Heart left ventricle (tissue), 16 donors: ENCODE measurements at regions not wholly inside any gene's neighbourhood (a gene's known extent, or its start where the extent isn't known, plus 50 kb on each side); places are given as distances from the start of the nearest gene placed in this dataset.
A peak's percentile ranks its signal among the peaks of the same experiment; 100 is the strongest.

Experiments used
- ATAC-seq, 4 donors: fragments of 200-7000 bp; cut with Tn5 transposase; one replicate each; pipeline ENCODE4 v1.9.1; 2020 to 2022; ENCODE audit warnings: moderate library complexity in 4 of 4, mild to moderate bottlenecking in 3 of 4, moderate number of reproducible peaks in 1 of 4
- DNase-seq, 5 donors: peaks; one replicate each; pipeline ENCODE4 v3.0.0-alpha.2; 2020
- H3K27ac ChIP-seq, 12 donors: fragments of 200-600 bp; sonication (generic) in 4 of 12; one replicate each; pipeline versions ENCODE4 v1.5.0 to v1.8.0; 2016 to 2022; ENCODE audit warnings: mild to moderate bottlenecking in 2 of 12
- H3K27me3 ChIP-seq, 9 donors: fragments of 200-600 bp; sonication (generic) in 2 of 9; one replicate each; pipeline versions ENCODE4 v1.5.1 to v1.8.0; 2016 to 2022; ENCODE audit warnings: mild to moderate bottlenecking in 3 of 9
- H3K36me3 ChIP-seq, 9 donors: fragments of 200-600 bp; sonication (generic) in 2 of 9; one replicate each; pipeline versions ENCODE4 v1.5.0 to v1.8.0; 2018 to 2022; ENCODE audit warnings: mild to moderate bottlenecking in 2 of 9
- H3K4me1 ChIP-seq, 12 donors: fragments of 200-600 bp; sonication (generic) in 4 of 12; one replicate each; pipeline versions ENCODE4 v1.5.0 to v1.8.0; 2016 to 2022; ENCODE audit warnings: mild to moderate bottlenecking in 3 of 12
- H3K4me3 ChIP-seq, 12 donors: fragments of 200-600 bp; sonication (generic) in 4 of 12; one replicate each; pipeline versions ENCODE4 v1.5.0 to v1.8.0; 2017 to 2022; ENCODE audit warnings: mild to moderate bottlenecking in 9 of 12, moderate library complexity in 4 of 12
- H3K9me3 ChIP-seq, 12 donors: fragments of 200-600 bp; sonication (generic) in 4 of 12; one replicate each; pipeline versions ENCODE4 v1.5.0 to v1.8.0; 2016 to 2022; ENCODE audit warnings: mild to moderate bottlenecking in 1 of 12
- POLR2A ChIP-seq, 2 donors: fragments of 450-650 bp; IDR thresholded peaks; one replicate each; pipeline ENCODE4 v1.6.1; 2017; ENCODE audit warnings: antibody characterized with exemption in 2 of 2, mild to moderate bottlenecking in 2 of 2, moderate library complexity in 2 of 2
- WGBS, 4 donors: extraction: QIAGEN DNeasy Blood & Tissue Kit in 2 of 4; methylation state at CpG; one replicate each; pipeline versions ENCODE4 v1.1.5 to v1.1.7; 2013 to 2018; 5-methylcytosine and 5-hydroxymethylcytosine counted together
- intact Hi-C, 10 donors: fragments of 100-400 bp; cut with DNase I; formaldehyde crosslinking; loops; one replicate each; pipeline versions ENCODE4 v1.11.1 to v1.14.2; 2022
- TF ChIP-seq, protein P1 (sequence below), 12 donors: fragments of 200-600 bp; sonication (generic) in 4 of 12; IDR thresholded peaks; one replicate each; pipeline versions ENCODE4 v1.5.0 to v1.8.0; 2018 to 2022; ENCODE audit warnings: antibody characterized with exemption in 12 of 12, mild to moderate bottlenecking in 5 of 12
- donor health status: ischemic (EF 13 %, LVEDD 7.1; RV severe dilation, severe dysfunction).
- donor health status: healthy with polysubstance abuse.
- donor health status: DM: no; HTN: yes; CAD: no.
- donor health status: DM: no; HTN: no; CAD: no.
- donor health status: ischemic (EF 25% LVEDD 6.9; RV normal size, moderate dysfunction).
- donor health status: ischemic (EF 25% LVEDD 5.7; RV mildly dilated, moderate dysfunction).
- donor health status: healthy.
- donor health status: DM: yes; HTN: yes; CAD: no.
- donor health status: ischemic (EF 35%, LVEDD 5.7; RV mildly dilated, moderate dysfunction).
- donor health status: nonischemic (EF 11% LVEDD 7.7; RV severe dilation, severe dysfunction).
- donor health status: DM: yes; HTN: yes; CAD: no.
- donor health status: PGD.
- donor health status: ischemic (EF 29% LVEDD 5.4; RV normal size, mild dysfunction).
- donor health status: nonischemic (EF 23%, LVEDD 6.1; RV moderate dilation, normal function).

DNA sequence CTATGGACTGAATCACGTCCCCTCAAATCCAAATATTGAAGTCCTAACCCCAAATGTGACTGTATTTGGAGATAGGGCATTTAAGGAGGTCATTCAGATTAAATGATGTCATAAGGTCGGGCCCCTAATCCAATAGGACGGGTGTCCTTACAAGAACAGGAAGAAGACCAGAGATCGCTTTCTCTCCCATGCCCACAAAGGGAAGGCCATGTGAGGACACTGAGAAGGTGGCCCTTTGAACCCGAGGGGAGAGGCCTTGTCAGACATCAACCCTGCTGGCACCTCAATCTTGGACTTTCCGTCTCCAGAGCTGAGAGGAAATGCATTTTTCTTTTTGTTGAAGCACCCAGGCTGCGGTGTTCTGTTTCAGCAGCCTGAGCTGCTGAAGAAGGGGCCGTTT is 72.3 kb upstream of the KLF6 start:
- WGBS, 4 donors = 88 to 96% (median 91%) methylated on average over 8 of the region's 8 CpGs
- Histone ChIP-seq H3K27me3 (no peaks in the 10 kb centered on the region), H3K27ac (no peak overlapping the region), H3K4me1 (peaks cover 0 to 24% (median 15%) of the 10 kb centered on the region in 12 donors), H3K4me3 (no peak overlapping the region), H3K9me3 (no peaks in the 10 kb centered on the region), H3K36me3 (no peaks in the 10 kb centered on the region)
- ATAC-seq = no peak
- no peak for TF ChIP-seq POLR2A (IDR thresholded peaks at IDR 0.05)
- TF ChIP-seq, protein P1, sequence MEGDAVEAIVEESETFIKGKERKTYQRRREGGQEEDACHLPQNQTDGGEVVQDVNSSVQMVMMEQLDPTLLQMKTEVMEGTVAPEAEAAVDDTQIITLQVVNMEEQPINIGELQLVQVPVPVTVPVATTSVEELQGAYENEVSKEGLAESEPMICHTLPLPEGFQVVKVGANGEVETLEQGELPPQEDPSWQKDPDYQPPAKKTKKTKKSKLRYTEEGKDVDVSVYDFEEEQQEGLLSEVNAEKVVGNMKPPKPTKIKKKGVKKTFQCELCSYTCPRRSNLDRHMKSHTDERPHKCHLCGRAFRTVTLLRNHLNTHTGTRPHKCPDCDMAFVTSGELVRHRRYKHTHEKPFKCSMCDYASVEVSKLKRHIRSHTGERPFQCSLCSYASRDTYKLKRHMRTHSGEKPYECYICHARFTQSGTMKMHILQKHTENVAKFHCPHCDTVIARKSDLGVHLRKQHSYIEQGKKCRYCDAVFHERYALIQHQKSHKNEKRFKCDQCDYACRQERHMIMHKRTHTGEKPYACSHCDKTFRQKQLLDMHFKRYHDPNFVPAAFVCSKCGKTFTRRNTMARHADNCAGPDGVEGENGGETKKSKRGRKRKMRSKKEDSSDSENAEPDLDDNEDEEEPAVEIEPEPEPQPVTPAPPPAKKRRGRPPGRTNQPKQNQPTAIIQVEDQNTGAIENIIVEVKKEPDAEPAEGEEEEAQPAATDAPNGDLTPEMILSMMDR (IDR thresholded peaks at IDR 0.05) = no peak
- intact Hi-C loops = no loop called here
- no peak for DNase-seq

GRCh38 chr10:3856593-3856992 is 71.6 kb upstream of the KLF6 start:
- DNase-seq (no peak), ATAC-seq (no peak)
- H3K36me3 ChIP-seq = no peaks in the 10 kb centered on the region
- H3K27ac ChIP-seq = no peak overlapping the region
- intact Hi-C loops = no loop called here
- peaks cover 0 to 31% (median 19%) of the 10 kb centered on the region in 12 donors for H3K4me1 ChIP-seq
- no peaks in the 10 kb centered on the region for H3K9me3 ChIP-seq
- no peak overlapping the region for H3K4me3 ChIP-seq
- TF ChIP-seq, protein P1 (IDR thresholded peaks at IDR 0.05) = no peak
- no peak for TF ChIP-seq POLR2A (IDR thresholded peaks at IDR 0.05)
- H3K27me3 ChIP-seq = no peaks in the 10 kb centered on the region
- WGBS, 4 donors = 90 to 97% (median 95%) methylated on average over 7 of the region's 7 CpGs

DNA sequence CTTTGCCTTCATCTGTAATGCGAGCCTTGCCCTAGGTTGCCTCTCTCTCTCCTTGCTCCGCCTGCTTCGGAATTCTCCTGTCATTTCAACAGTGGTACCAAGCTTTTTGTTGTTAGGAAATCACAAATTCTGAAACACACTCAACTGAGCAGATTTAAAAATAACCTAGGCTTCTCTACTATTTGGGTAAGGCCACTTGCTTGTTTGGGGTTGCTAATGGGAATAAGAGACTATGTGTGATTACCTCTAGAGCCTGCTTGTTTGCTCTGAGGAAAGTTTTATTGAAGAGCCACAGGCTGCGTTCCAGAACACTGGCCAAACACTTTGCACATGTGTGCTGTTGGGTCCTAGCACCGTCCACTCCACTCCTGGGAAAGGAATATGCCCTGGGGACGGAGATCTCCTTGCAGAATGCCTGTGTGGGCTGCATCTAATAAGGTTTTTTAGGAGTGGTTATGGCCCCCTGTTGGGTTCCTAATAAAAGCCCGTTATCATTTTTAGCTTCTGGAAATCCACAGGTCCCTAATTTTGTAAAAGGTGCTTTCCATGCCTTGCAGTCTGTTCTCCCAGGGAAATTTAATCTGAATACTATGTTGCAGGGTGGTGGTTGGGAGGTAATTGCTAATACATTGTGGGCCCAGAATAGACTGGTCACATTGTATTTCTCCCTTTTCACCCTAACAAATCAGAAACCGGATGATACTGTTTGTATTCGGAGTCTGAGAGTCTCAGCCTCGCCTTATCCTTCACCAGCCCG is 68.7 kb upstream of the KLF6 start:
- TF ChIP-seq, protein P1 (IDR thresholded peaks at IDR 0.05) = no peak
- no peak for TF ChIP-seq POLR2A (IDR thresholded peaks at IDR 0.05)
- Histone ChIP-seq H3K27me3 (no peaks in the 10 kb centered on the region), H3K4me1 (peaks cover 0 to 44% (median 17%) of the 10 kb centered on the region in 12 donors), H3K4me3 (no peak overlapping the region), H3K9me3 (no peaks in the 10 kb centered on the region), H3K36me3 (no peaks in the 10 kb centered on the region), H3K27ac (peak overlapping the region in 9 of 12 donors; percentile 3 to 85 (median 36))
- peak; percentile 33 to 62 (median 54) for ATAC-seq
- intact Hi-C loops = loop anchor here in 1 of 10 donors (2.0 kb wide), 1 partner anchor 17 kb away; no protein-coding TSS in a partner anchor
- 72 to 75% (median 74%) methylated on average over 11 of the region's 11 CpGs for WGBS, 4 donors
- peak in 1 of 5 donors; percentile 40 for DNase-seq

- Histone ChIP-seq H3K27ac (peak overlapping the region in 8 of 12 donors; percentile 53 to 85 (median 64)), H3K4me3 (no peak overlapping the region), H3K27me3 (no peaks in the 10 kb centered on the region), H3K4me1 (peaks cover 0 to 51% (median 17%) of the 10 kb centered on the region in 12 donors), H3K9me3 (no peaks in the 10 kb centered on the region), H3K36me3 (no peaks in the 10 kb centered on the region)
- intact Hi-C loops = loop anchor here in 1 of 10 donors (2.0 kb wide), 1 partner anchor 16 kb away; no protein-coding TSS in a partner anchor
- DNase-seq (no peak), ATAC-seq (no peak)
- WGBS, 4 donors = 86 to 90% (median 89%) methylated on average over 10 of the region's 10 CpGs
- TF ChIP-seq, protein P1 (IDR thresholded peaks at IDR 0.05) = no peak
- no peak for TF ChIP-seq POLR2A (IDR thresholded peaks at IDR 0.05)
Measured at GRCh38 chr10:3853016-3853415, 68.0 kb upstream of the KLF6 start.
